K562 (cell line): ENCODE measurements at regions not wholly inside any gene's neighbourhood (a gene's known extent, or its start where the extent isn't known, plus 50 kb on each side); places are given as distances from the start of the nearest gene placed in this dataset.
A peak's percentile ranks its signal among the peaks of the same experiment; 100 is the strongest.

ENCODE experiments used
- ATAC-seq: fragments of 200-7000 bp; cut with Tn5 transposase; 3 replicates; pipeline ENCODE4 v1.9.1; 2020; ENCODE audit warnings: moderate library complexity
- BruUV-seq: library from RNA; stranded (reverse); fragments of 400-500 nt; replicated peaks from 2 replicates; lab custom pipeline; 2021; lab: Mats Ljungman, UMichigan
- CTCF ChIA-PET: fragments of 300-600 bp; formaldehyde crosslinking; extraction: SDS; loops from one replicate; lab custom pipeline; 2021; ENCODE audit warnings: low intra/inter-chr PET ratio; lab: Yijun Ruan, JAX
- POLR2A ChIA-PET: fragments of 300-600, 350-650 bp; sonication (Branson Sonifier 250); formaldehyde crosslinking; extraction: SDS; loops from one replicate; lab custom pipeline; 2021; ENCODE audit warnings: antibody characterized with exemption, inconsistent platforms; lab: Yijun Ruan, JAX
- DNase-seq, 4 experiments: peaks; one replicate each; pipeline versions ENCODE4 v3.0.0 to v3.0.0-alpha.2; 2011 to 2018; ENCODE audit warnings: low spot score in 3 of 4, mixed read lengths in 3 of 4; ENCODE audit errors: extremely low read depth in 1 of 4
- FAIRE-seq: peaks from 2 replicates; lab custom pipeline; 2011; peaks lifted over from hg19 to GRCh38; lab: Jason Lieb, UNC
- H2AFZ ChIP-seq: 2 replicates; pipeline ENCODE4 v1.6.0; 2011; ENCODE audit warnings: low read depth, low read length, control low read depth, inconsistent platforms
- H3K27ac ChIP-seq: fragments of 200-600 bp; 3 replicates; pipeline ENCODE4 v1.8.0; 2011; ENCODE audit warnings: low read depth, mild to moderate bottlenecking, control low read depth, inconsistent platforms, low read length, moderate library complexity, mixed read lengths; ENCODE audit errors: extremely low read depth
- H3K27me3 ChIP-seq, 2 experiments: fragments of 300-600 bp in 1 of 2; 2 replicates in 1 of 2; 3 replicates in 1 of 2; pipeline versions ENCODE4 v1.6.0 to v1.8.0; 2011; ENCODE audit warnings: inconsistent platforms in 2 of 2, low read length in 2 of 2, mild to moderate bottlenecking in 1 of 2, mixed read lengths in 1 of 2, moderate library complexity in 1 of 2; ENCODE audit not compliant: control insufficient read depth in 2 of 2, insufficient read depth in 2 of 2
- H3K36me3 ChIP-seq: fragments of 300-600 bp; 3 replicates; pipeline ENCODE4 v1.8.0; 2011; ENCODE audit warnings: mild to moderate bottlenecking, low read length, inconsistent platforms; ENCODE audit not compliant: control insufficient read depth, insufficient read depth
- H3K4me1 ChIP-seq, 2 experiments: fragments of 200-600 bp in 1 of 2; replicated peaks in 1 of 2; 2 replicates in 1 of 2; 3 replicates in 1 of 2; pipeline versions ENCODE4 v1.5.1 to v1.8.0; 2011; ENCODE audit warnings: inconsistent platforms in 2 of 2, low read length in 2 of 2, mild to moderate bottlenecking in 1 of 2, mixed read lengths in 1 of 2, moderate library complexity in 1 of 2; ENCODE audit not compliant: control insufficient read depth in 2 of 2, insufficient read depth in 2 of 2
- H3K4me2 ChIP-seq: 2 replicates; pipeline ENCODE4 v1.6.1; 2011; ENCODE audit warnings: low read length, control low read depth, inconsistent platforms, mixed read lengths; ENCODE audit not compliant: insufficient read depth
- H3K4me3 ChIP-seq: fragments of 200-600 bp; sonication (generic), shearing (Covaris generic); 2 replicates; pipeline ENCODE4 v1.5.1; 2016; ENCODE audit warnings: control low read depth, inconsistent platforms
- H3K79me2 ChIP-seq: fragments of 200-600 bp; 3 replicates; pipeline ENCODE4 v1.8.0; 2011; ENCODE audit warnings: low read length, inconsistent platforms; ENCODE audit not compliant: control insufficient read depth, insufficient read depth
- H3K9ac ChIP-seq, 2 experiments: 2 replicates each; pipeline versions ENCODE4 v1.6.0 to v1.6.1; 2011; ENCODE audit warnings: low read depth in 2 of 2, low read length in 2 of 2, control low read depth in 1 of 2, inconsistent platforms in 1 of 2, mild to moderate bottlenecking in 1 of 2, mixed read lengths in 1 of 2; ENCODE audit not compliant: insufficient read depth in 1 of 2
- H3K9me1 ChIP-seq: one replicate; pipeline ENCODE4 v1.6.0; 2011; ENCODE audit warnings: inconsistent platforms, mild to moderate bottlenecking, low read length, moderate library complexity; ENCODE audit not compliant: control insufficient read depth, insufficient read depth
- H3K9me3 ChIP-seq: replicated peaks from 2 replicates; pipeline ENCODE4 v1.5.1; 2011; ENCODE audit warnings: low read depth, low read length, inconsistent platforms; ENCODE audit not compliant: control insufficient read depth, insufficient read depth
- H4K20me1 ChIP-seq: replicated peaks from 2 replicates; pipeline ENCODE4 v1.6.1; 2011; ENCODE audit warnings: low read length, inconsistent platforms, mixed read lengths; ENCODE audit not compliant: control insufficient read depth, insufficient read depth
- CEBPB ChIP-seq: fragments of 450-650 bp; IDR thresholded peaks from 2 replicates; pipeline ENCODE4 v1.6.1; 2016; ENCODE audit warnings: missing genetic modification characterization, missing compliant biosample characterization
- CEBPG ChIP-seq, 3 experiments: fragments of 200-800 bp in 1 of 3; sonication (Bioruptor generic) in 1 of 3; sonication (generic) in 1 of 3; formaldehyde crosslinking in 1 of 3; IDR thresholded peaks in 2 of 3; conservative IDR thresholded peaks in 1 of 3; 2 replicates each; pipeline versions ENCODE4 v1.6.1 to v1.8.0; 2016 to 2022; ENCODE audit warnings: missing compliant biosample characterization in 2 of 3, missing genetic modification characterization in 2 of 3, mild to moderate bottlenecking in 1 of 3, missing genetic modification reagents in 1 of 3
- MCM3 ChIP-seq: fragments of 450-650 bp; IDR thresholded peaks from 2 replicates; pipeline ENCODE4 v1.6.1; 2016
- ZNF133 ChIP-seq: fragments of 250-450 bp; sonication (Bioruptor Pico); IDR thresholded peaks from 2 replicates; pipeline ENCODE4 v1.4.0; 2020; ENCODE audit warnings: mild to moderate bottlenecking
- ZNF778 ChIP-seq: fragments of 450-650 bp; formaldehyde crosslinking; IDR thresholded peaks from 2 replicates; pipeline ENCODE4 v1.4.0; 2020; ENCODE audit warnings: mild to moderate bottlenecking, moderate library complexity
- WGBS: fragments of 100-300 bp; shearing (Covaris generic); methylation state at CpG from one replicate; pipeline ENCODE4 v1.1.6; 2016; ENCODE audit warnings: low coverage, mixed read lengths; ENCODE audit not compliant: insufficient coverage; ENCODE audit errors: missing lambda C conversion rate; 5-methylcytosine and 5-hydroxymethylcytosine counted together
- in situ Hi-C: fragments of 300-500 bp; cut with MboI; formaldehyde crosslinking; loops from 4 replicates; pipeline ENCODE4 v1.15.0; 2018; ENCODE audit warnings: inconsistent platforms, mixed read lengths
- intact Hi-C: fragments of 100-400 bp; cut with micrococcal nuclease; formaldehyde crosslinking; loops from 2 replicates; pipeline ENCODE4 v1.14.2; 2022

- ATAC-seq (no peak), DNase-seq (no peak), FAIRE-seq (no peak)
- Histone ChIP-seq H2AFZ (no peak overlapping the region), H3K79me2 (no peaks in the 10 kb centered on the region), H3K4me3 (no peak overlapping the region), H4K20me1 (no peaks in the 10 kb centered on the region), H3K27ac (no peak overlapping the region), H3K9me3 (no peaks in the 10 kb centered on the region), H3K36me3 (no peaks in the 10 kb centered on the region), H3K9ac (no peak overlapping the region), H3K4me2 (no peak overlapping the region), H3K9me1 (no peaks in the 10 kb centered on the region), H3K4me1 (no peaks in the 10 kb centered on the region), H3K27me3 (no peaks in the 10 kb centered on the region; a peak in 1 of 5 replicates)
- CTCF ChIA-PET, result no interaction called here
- BruUV-seq, result no TSS peak
- in situ Hi-C loops, result no loop called here
- intact Hi-C loops, result no loop called here
- POLR2A ChIA-PET, result interaction anchor here (0.7 kb wide), 1 partner anchor 112 kb away, joined by 3 read pairs; no protein-coding TSS in a partner anchor
- TF ChIP-seq ZNF778 (CRISPR knock-in tag), result no peak
- no peak for TF ChIP-seq ZNF133 (CRISPR knock-in tag)
Observed at GRCh38 chr1:115412286-115412685, 74.2 kb upstream of the NGF start.

DNA sequence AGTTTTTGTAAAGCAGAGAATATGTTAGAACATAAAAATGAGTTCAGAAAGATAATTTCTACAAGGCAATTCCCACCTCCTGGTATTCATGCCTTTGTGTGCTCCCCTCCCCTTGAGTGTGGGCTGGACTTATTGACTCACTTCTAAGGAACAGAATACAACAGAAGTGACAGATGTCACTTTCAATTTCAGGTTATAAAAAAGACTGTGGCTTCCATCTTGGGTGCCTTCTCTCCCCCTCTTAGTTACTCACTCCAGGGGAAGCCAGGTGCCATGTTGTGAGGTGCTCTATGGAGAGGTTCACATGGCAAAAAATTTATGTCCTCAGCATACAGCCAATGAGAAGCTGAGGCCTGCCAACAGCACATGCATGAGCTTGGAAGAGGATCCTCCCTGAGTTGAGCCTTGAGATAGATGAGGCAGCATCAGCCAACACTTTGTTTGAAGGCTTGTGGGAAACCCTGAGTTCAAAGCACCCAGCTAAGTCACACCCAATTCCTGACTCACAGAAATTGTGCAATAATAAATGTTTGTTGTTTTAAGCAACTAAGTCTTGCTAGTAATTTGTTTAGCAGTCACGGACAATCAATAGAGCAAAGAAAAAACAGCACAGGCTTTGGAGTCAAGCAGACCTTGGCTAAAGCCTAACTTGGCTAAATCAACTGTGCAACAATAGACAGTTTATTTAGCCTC lies 73.5 kb upstream of the NGF start:
- Histone ChIP-seq H3K9me3 (no peaks in the 10 kb centered on the region), H3K4me2 (no peak overlapping the region), H3K27me3 (no peaks in the 10 kb centered on the region; a peak in 1 of 5 replicates), H4K20me1 (no peaks in the 10 kb centered on the region), H2AFZ (no peak overlapping the region), H3K79me2 (no peaks in the 10 kb centered on the region), H3K27ac (no peak overlapping the region), H3K4me3 (no peak overlapping the region), H3K9me1 (no peaks in the 10 kb centered on the region), H3K9ac (no peak overlapping the region), H3K36me3 (no peaks in the 10 kb centered on the region), H3K4me1 (no peaks in the 10 kb centered on the region)
- intact Hi-C loops (no loop called here), in situ Hi-C loops (no loop called here)
- POLR2A ChIA-PET, result no interaction called here
- DNase-seq, result no peak
- no peak for FAIRE-seq
- no peak for ATAC-seq
- TF ChIP-seq CEBPB (tag) (peak; percentile 77), CEBPG (CRISPR knock-in tag; IDR thresholded peaks at IDR 0.05) (no peak), CEBPG (tag; conservative IDR thresholded peaks at IDR 0.05 in 1 of 2, IDR thresholded peaks at IDR 0.05 in 1 of 2) (peak; percentile 13 to 69; a peak in 2 of 4 replicates), MCM3 (no peak)
- CTCF ChIA-PET, result no interaction called here
- no TSS peak for BruUV-seq
- 7% methylated on average over 1 of the region's 1 CpG for WGBS
